ENCODE measurements at regions not wholly inside any gene's neighbourhood (a gene's known extent, or its start where the extent isn't known, plus 50 kb on each side); places are given as distances from the start of the nearest gene placed in this dataset.
A peak's percentile ranks its signal among the peaks of the same experiment; 100 is the strongest.

DNA sequence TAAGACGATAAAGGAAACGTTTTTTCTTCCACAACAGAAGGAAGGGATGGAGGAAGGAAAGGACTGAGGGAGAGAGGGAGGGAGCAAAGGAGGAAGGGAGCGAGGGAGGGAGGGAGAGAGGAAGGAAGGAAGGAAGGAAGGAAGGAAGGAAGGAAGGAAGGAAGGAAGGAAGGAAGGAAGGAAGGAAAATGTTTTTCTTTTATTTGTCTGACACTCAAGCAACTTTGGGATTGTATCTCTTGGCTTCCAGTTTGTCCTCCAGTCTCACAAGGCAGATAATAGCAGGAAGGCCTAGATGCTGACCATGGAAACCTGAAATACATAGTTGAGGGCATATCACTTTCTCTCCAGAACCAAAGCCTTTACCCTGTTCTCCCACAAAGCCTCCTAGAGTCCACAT is 226.7 kb downstream of the ZNF674 start:
- Histone ChIP-seq H3K27me3 (ENCODE audit: control insufficient read depth in 1 of 2, insufficient read depth in 2 of 2, low read length in 2 of 2) (no peaks in the 10 kb centered on the region), H3K36me3 (replicated peaks in 1 of 2; ENCODE audit: control insufficient read depth in 1 of 2, insufficient read depth in 2 of 2, low read length in 2 of 2) (peaks cover 0 to 2% of the 10 kb centered on the region in 2 experiments; a peak in 1 of 5 replicates), H3K9ac (ENCODE audit: insufficient read depth, low read depth, low read length) (no peak overlapping the region), H3K79me2 (ENCODE audit: insufficient read depth, low read length) (no peaks in the 10 kb centered on the region), H3K9me3 (ENCODE audit: low read length) (no peaks in the 10 kb centered on the region), H4K20me1 (ENCODE audit: insufficient read depth, low read length) (no peaks in the 10 kb centered on the region), H2AFZ (ENCODE audit: low read length) (no peak overlapping the region), H3K27ac (ENCODE audit: extremely low read length, insufficient read depth, low read length) (peak overlapping the region; percentile 98), H3K4me1 (ENCODE audit: insufficient read depth, low read length) (peaks cover 87% of the 10 kb centered on the region), H3K4me3 (replicated peaks in 1 of 3; ENCODE audit: insufficient read depth in 1 of 3, low read depth in 2 of 3, low read length in 3 of 3) (no peak overlapping the region), H3K4me2 (ENCODE audit: low read depth, low read length) (no peak overlapping the region)
- POLR2A ChIA-PET, result no interaction called here
- TF ChIP-seq FOXP1 (IDR thresholded peaks at IDR 0.05) (no peak), FOXP1 (CRISPR knock-in tag; IDR thresholded peaks at IDR 0.05) (no peak), RBFOX2 (IDR thresholded peaks at IDR 0.05; ENCODE audit: low read depth, low read length) (0 out of 2 replicates have a peak, but pooled peaks have one; percentile 22)
- CTCF ChIA-PET (ENCODE audit: low intra/inter-chr PET ratio, low total read pairs), result no interaction called here
- intact Hi-C loops (cut with micrococcal nuclease; ENCODE audit: unreplicated experiment) (loop anchor here (5.0 kb wide), 1 partner anchor 311 kb away; no protein-coding TSS in a partner anchor), in situ Hi-C loops (cut with HindIII; ENCODE audit: extremely low pct_ligation_motif_present, low pct_unique_long_range_greater_than_20kb) (no loop called here)
- 96% methylated on average over 3 of the region's 3 CpGs for WGBS (ENCODE audit: low lambda C conversion rate)
- BruUV-seq (replicated peaks), result no TSS peak
- DNase-seq (ENCODE audit: low spot score) (no peak), FAIRE-seq (no peak), ATAC-seq (no peak)

DNA sequence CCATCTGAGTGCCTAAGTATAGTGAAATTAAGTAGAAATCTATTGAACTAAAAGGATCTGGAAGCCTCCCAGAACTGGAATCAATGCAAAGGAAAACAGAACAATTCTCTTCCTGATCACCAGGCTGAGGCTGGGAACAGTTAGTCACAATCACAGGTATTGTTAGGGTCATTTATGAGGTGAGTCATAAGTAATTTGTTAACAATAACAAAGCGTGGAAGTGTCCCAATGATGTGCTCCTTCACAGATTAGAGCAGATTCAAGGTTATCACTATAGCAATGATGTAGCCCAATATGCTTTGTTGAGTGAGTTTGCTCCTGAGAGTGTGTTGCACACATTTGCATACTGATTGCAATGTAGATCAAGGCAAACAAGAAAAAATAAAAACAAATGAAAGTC is 228.1 kb downstream of the ZNF674 start:
- DNase-seq (ENCODE audit: low spot score), result no peak
- Histone ChIP-seq H3K4me3 (replicated peaks in 1 of 3; ENCODE audit: insufficient read depth in 1 of 3, low read depth in 2 of 3, low read length in 3 of 3) (no peak overlapping the region), H3K27me3 (ENCODE audit: control insufficient read depth in 1 of 2, insufficient read depth in 2 of 2, low read length in 2 of 2) (no peaks in the 10 kb centered on the region), H2AFZ (ENCODE audit: low read length) (no peak overlapping the region), H3K9me3 (ENCODE audit: low read length) (no peaks in the 10 kb centered on the region), H3K79me2 (ENCODE audit: insufficient read depth, low read length) (no peaks in the 10 kb centered on the region), H4K20me1 (ENCODE audit: insufficient read depth, low read length) (no peaks in the 10 kb centered on the region), H3K4me2 (ENCODE audit: low read depth, low read length) (no peak overlapping the region), H3K4me1 (ENCODE audit: insufficient read depth, low read length) (peaks cover 76% of the 10 kb centered on the region), H3K9ac (ENCODE audit: insufficient read depth, low read depth, low read length) (no peak overlapping the region), H3K36me3 (replicated peaks in 1 of 2; ENCODE audit: control insufficient read depth in 1 of 2, insufficient read depth in 2 of 2, low read length in 2 of 2) (no peaks in the 10 kb centered on the region), H3K27ac (ENCODE audit: extremely low read length, insufficient read depth, low read length) (peak overlapping the region; percentile 22)
- ChIA-PET CTCF (ENCODE audit: low intra/inter-chr PET ratio, low total read pairs) (no interaction called here), POLR2A (no interaction called here)
- no peak for FAIRE-seq
- ATAC-seq, result no peak
- BruUV-seq (replicated peaks), result no TSS peak
- WGBS (ENCODE audit: low lambda C conversion rate), result 88% methylated on average over 1 of the region's 1 CpG
- intact Hi-C loops (cut with micrococcal nuclease; ENCODE audit: unreplicated experiment) (loop anchor here (5.0 kb wide), 1 partner anchor 310 kb away; no protein-coding TSS in a partner anchor), in situ Hi-C loops (cut with HindIII; ENCODE audit: extremely low pct_ligation_motif_present, low pct_unique_long_range_greater_than_20kb) (no loop called here)
- TF ChIP-seq TOPORS (CRISPR knock-in tag; IDR thresholded peaks at IDR 0.05) (no peak), ZNF530 (CRISPR knock-in tag; IDR thresholded peaks at IDR 0.05; ENCODE audit: low read depth) (no peak), ZNF790 (CRISPR knock-in tag; IDR thresholded peaks at IDR 0.05; ENCODE audit: borderline replicate concordance) (no peak), SIX1 (CRISPR knock-in tag; IDR thresholded peaks at IDR 0.05; ENCODE audit: borderline replicate concordance) (no peak), FOSL2 (CRISPR knock-in tag; IDR thresholded peaks at IDR 0.05) (0 out of 2 replicates have a peak, but pooled peaks have one; percentile 23), SOX5 (CRISPR knock-in tag; IDR thresholded peaks at IDR 0.05; ENCODE audit: borderline replicate concordance) (peak; percentile 53; the same call in 1 of the 2 replicates), SOX13 (IDR thresholded peaks at IDR 0.05) (no peak), SOX13 (CRISPR knock-in tag; conservative IDR thresholded peaks at IDR 0.05 in 1 of 2, IDR thresholded peaks at IDR 0.05 in 1 of 2) (peak in 1 of 2 experiments; percentile 45; a peak in 1 of 4 replicates), ZSCAN31 (CRISPR knock-in tag; IDR thresholded peaks at IDR 0.05; ENCODE audit: low read depth) (no peak), NONO (IDR thresholded peaks at IDR 0.05) (no peak), NONO (CRISPR knock-in tag; conservative IDR thresholded peaks at IDR 0.05) (no peak)
- TF ChIP-seq, protein P1, sequence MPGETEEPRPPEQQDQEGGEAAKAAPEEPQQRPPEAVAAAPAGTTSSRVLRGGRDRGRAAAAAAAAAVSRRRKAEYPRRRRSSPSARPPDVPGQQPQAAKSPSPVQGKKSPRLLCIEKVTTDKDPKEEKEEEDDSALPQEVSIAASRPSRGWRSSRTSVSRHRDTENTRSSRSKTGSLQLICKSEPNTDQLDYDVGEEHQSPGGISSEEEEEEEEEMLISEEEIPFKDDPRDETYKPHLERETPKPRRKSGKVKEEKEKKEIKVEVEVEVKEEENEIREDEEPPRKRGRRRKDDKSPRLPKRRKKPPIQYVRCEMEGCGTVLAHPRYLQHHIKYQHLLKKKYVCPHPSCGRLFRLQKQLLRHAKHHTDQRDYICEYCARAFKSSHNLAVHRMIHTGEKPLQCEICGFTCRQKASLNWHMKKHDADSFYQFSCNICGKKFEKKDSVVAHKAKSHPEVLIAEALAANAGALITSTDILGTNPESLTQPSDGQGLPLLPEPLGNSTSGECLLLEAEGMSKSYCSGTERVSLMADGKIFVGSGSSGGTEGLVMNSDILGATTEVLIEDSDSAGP (CRISPR knock-in tag; IDR thresholded peaks at IDR 0.05; ENCODE audit: borderline replicate concordance), result no peak
- TF ChIP-seq, protein P2, sequence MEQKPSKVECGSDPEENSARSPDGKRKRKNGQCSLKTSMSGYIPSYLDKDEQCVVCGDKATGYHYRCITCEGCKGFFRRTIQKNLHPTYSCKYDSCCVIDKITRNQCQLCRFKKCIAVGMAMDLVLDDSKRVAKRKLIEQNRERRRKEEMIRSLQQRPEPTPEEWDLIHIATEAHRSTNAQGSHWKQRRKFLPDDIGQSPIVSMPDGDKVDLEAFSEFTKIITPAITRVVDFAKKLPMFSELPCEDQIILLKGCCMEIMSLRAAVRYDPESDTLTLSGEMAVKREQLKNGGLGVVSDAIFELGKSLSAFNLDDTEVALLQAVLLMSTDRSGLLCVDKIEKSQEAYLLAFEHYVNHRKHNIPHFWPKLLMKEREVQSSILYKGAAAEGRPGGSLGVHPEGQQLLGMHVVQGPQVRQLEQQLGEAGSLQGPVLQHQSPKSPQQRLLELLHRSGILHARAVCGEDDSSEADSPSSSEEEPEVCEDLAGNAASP (CRISPR knock-in tag; IDR thresholded peaks at IDR 0.05; ENCODE audit: borderline replicate concordance), result no peak
- TF ChIP-seq, protein P3, sequence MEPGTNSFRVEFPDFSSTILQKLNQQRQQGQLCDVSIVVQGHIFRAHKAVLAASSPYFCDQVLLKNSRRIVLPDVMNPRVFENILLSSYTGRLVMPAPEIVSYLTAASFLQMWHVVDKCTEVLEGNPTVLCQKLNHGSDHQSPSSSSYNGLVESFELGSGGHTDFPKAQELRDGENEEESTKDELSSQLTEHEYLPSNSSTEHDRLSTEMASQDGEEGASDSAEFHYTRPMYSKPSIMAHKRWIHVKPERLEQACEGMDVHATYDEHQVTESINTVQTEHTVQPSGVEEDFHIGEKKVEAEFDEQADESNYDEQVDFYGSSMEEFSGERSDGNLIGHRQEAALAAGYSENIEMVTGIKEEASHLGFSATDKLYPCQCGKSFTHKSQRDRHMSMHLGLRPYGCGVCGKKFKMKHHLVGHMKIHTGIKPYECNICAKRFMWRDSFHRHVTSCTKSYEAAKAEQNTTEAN (CRISPR knock-in tag; conservative IDR thresholded peaks at IDR 0.05), result no peak
